HG03196 (cell line): ENCODE measurements at regions not wholly inside any gene's neighbourhood (a gene's known extent, or its start where the extent isn't known, plus 50 kb on each side); places are given as distances from the start of the nearest gene placed in this dataset.
"Not testable (repeated sequence)": the region's sequence is repeated elsewhere in the genome, so short reads cannot be mapped to it uniquely, and the experiment has no call there.

ENCODE experiments used
- ATAC-seq: cut with Tn5 transposase; IDR thresholded peaks from one replicate; pipeline ENCODE4 v1.9.1; 2021; ENCODE audit not compliant: unreplicated experiment

- no peak for ATAC-seq
Measured at GRCh38 chr4:23114538-23114937, 421.8 kb downstream of the GBA3 start.

GRCh38 chr4:23113104-23113503 is 420.4 kb downstream of the GBA3 start:
- ATAC-seq = no peak

- no peak for ATAC-seq
Measured at GRCh38 chr4:23106516-23106915, 413.8 kb downstream of the GBA3 start.

- ATAC-seq = no peak
Measured at GRCh38 chr4:23105759-23106370, 413.1 kb downstream of the GBA3 start.

GRCh38 chr4:23097251-23097650 is 404.5 kb downstream of the GBA3 start:
- no peak for ATAC-seq

GRCh38 chr4:23091711-23092110 is 399.0 kb downstream of the GBA3 start:
- ATAC-seq = no peak

GRCh38 chr4:23085249-23085568 is 392.5 kb downstream of the GBA3 start:
- no peak for ATAC-seq

- no peak for ATAC-seq
Measured at GRCh38 chr4:23084559-23085248, 392.0 kb downstream of the GBA3 start.

- ATAC-seq = no peak
Measured at GRCh38 chr4:23083391-23083790, 390.7 kb downstream of the GBA3 start.

- not testable (repeated sequence) for ATAC-seq
Measured at GRCh38 chr4:23080171-23080570, 387.4 kb downstream of the GBA3 start.

GRCh38 chr4:23070848-23071570 is 378.3 kb downstream of the GBA3 start:
- no peak for ATAC-seq

GRCh38 chr4:23068756-23069155 is 376.0 kb downstream of the GBA3 start:
- no peak for ATAC-seq

- ATAC-seq = no peak
Measured at GRCh38 chr4:23068287-23068686, 375.6 kb downstream of the GBA3 start.

- no peak for ATAC-seq
Measured at GRCh38 chr4:23062188-23062587, 369.5 kb downstream of the GBA3 start.

GRCh38 chr4:23061431-23061830 is 368.7 kb downstream of the GBA3 start:
- no peak for ATAC-seq

- no peak for ATAC-seq
Measured at GRCh38 chr4:23060776-23061175, 368.0 kb downstream of the GBA3 start.

GRCh38 chr4:23058165-23058776 is 365.5 kb downstream of the GBA3 start:
- ATAC-seq = no peak

GRCh38 chr4:23041501-23041900 is 348.8 kb downstream of the GBA3 start:
- no peak for ATAC-seq

- no peak for ATAC-seq
Measured at GRCh38 chr4:23040539-23040938, 347.8 kb downstream of the GBA3 start.

GRCh38 chr4:23039818-23040217 is 347.1 kb downstream of the GBA3 start:
- ATAC-seq = no peak

GRCh38 chr4:23038626-23039491 is 346.1 kb downstream of the GBA3 start:
- ATAC-seq = no peak
